Omental fat pad (tissue), 3 donors: ENCODE measurements at regions not wholly inside any gene's neighbourhood (a gene's known extent, or its start where the extent isn't known, plus 50 kb on each side); places are given as distances from the start of the nearest gene placed in this dataset.

Experiments
- ATAC-seq: fragments of 150-250 bp; one replicate; pipeline ENCODE4 v1.9.1; 2016; ENCODE audit warnings: mild to moderate bottlenecking, moderate library complexity; ENCODE audit not compliant: low FRiP score
- DNase-seq: peaks from one replicate; pipeline ENCODE4 v3.0.0-alpha.2; 2019; ENCODE audit warnings: low spot score
- TF ChIP-seq, protein P1 (sequence below), 3 donors: fragments of 450-650 bp; IDR thresholded peaks; one replicate each; pipeline ENCODE4 v1.5.1; 2016 to 2017; ENCODE audit warnings: antibody characterized with exemption in 3 of 3, mild to moderate bottlenecking in 3 of 3, moderate library complexity in 2 of 3

DNA sequence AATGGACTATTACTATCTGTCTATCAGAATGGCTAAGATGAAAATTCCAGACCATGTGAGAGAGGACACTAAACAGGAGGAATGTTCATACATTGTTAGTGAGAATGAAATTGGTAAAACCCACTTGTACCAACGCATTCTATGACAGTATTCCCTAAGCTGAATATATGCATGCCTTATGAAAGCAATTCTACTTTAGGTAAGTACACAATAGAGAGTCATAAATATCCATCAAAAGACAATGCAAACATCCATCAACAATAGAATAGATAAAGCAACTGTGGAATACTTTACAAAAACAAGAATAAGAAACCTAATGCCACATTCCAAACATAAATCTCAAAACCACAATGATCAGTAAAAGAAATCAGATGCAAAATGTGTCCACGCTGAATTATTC, 529.3 kb downstream of the ANKRD50 start:
- TF ChIP-seq, protein P1, sequence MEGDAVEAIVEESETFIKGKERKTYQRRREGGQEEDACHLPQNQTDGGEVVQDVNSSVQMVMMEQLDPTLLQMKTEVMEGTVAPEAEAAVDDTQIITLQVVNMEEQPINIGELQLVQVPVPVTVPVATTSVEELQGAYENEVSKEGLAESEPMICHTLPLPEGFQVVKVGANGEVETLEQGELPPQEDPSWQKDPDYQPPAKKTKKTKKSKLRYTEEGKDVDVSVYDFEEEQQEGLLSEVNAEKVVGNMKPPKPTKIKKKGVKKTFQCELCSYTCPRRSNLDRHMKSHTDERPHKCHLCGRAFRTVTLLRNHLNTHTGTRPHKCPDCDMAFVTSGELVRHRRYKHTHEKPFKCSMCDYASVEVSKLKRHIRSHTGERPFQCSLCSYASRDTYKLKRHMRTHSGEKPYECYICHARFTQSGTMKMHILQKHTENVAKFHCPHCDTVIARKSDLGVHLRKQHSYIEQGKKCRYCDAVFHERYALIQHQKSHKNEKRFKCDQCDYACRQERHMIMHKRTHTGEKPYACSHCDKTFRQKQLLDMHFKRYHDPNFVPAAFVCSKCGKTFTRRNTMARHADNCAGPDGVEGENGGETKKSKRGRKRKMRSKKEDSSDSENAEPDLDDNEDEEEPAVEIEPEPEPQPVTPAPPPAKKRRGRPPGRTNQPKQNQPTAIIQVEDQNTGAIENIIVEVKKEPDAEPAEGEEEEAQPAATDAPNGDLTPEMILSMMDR (IDR thresholded peaks at IDR 0.05), result no peak
- no peak for DNase-seq
- ATAC-seq, result no peak

DNA sequence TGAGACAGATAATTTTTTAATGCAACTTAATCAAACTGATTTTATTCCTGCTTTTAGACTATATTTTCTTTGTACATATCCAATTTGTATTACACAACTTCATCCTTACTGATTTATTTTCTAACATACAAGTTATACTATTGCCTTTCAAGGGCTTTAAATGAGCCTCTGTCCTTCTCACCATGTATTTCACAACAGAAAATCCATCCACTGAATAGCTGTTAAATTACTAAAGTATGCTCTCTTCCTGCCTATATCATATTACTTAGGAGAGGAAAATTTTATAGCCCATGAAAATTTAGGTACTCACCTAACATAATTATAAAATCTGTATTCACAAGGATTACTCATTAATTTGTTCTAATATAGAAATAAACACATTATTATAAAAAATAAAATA, 528.6 kb downstream of the ANKRD50 start:
- no peak for DNase-seq
- TF ChIP-seq, protein P1 (IDR thresholded peaks at IDR 0.05), result no peak
- ATAC-seq, result no peak

DNA sequence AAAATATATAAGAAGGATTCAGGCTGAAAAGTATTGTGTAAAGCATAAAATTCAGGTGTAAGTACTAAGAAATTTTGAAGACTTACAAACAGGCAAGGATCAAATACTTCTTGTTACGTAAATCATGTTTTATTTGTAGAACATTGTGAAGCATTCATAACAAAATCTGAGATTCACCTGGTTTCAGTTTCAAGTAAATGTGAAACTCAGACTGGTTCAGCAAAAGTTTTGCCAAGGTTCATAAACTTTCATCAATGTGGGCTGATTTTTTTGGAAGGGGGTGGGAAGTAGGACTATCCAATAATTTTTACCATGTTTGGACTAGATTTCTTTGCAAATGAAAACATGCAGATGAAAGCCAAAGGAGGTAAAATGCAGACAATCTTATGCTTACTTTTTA, 527.7 kb downstream of the ANKRD50 start:
- TF ChIP-seq, protein P1 (IDR thresholded peaks at IDR 0.05), result no peak
- DNase-seq (no peak), ATAC-seq (no peak)

DNA sequence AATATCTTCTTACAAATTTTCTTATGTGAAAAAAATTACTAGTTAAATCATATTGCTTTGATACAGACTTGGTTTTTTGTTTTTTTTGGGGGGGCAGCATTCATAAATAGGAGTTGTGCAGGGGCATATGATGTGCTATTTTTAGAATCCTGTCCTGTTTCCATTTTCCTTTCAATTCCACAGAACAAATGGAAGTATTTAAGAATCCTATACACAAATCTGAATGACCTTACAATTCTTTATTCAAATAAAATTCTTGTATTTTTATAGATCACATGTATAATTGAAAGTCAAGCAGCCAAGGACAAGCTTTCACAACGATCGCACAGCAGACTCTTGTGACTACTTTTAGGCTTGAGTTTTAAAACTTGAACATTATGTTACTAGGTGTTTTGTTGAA, 523.9 kb downstream of the ANKRD50 start:
- ATAC-seq (no peak), DNase-seq (no peak)
- TF ChIP-seq, protein P1 (IDR thresholded peaks at IDR 0.05), result no peak

DNA sequence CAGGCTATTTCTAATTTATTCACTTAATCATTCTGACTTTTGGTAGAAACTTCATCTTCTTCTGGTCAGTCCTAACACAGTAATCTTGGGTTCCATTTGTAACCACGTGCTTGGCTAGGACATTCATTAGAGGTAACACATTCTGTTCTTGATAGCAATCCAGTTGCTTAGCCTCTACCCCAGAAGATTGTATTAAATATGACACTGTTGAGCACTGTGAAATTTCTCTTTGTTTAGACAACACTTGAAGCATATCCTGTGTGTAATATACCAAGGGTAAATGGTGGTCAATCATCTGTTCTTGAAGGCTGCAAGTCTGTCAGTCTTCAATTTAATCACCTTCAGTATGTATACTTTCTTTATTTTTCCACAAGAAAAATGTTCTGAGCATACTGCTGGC, 523.0 kb downstream of the ANKRD50 start:
- DNase-seq (no peak), ATAC-seq (no peak)

DNA sequence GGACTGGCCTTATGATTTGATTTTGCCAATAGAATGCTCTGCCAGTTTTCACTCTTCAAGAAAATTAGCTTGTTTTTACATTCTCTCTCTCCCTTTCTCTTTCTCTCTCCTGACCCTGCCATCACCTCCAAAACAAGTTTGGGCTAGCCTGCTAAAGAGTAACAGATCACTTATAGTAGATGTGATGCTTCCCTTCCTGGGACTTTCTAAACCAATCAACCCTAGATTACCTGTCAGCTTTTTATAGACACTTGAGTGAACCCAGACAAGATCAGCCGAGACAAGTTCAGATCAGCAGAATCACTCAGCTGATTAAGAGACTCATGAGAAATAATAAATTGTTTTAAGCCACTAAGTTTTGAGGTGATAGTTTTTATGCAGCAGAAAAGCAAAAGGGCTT, 521.2 kb downstream of the ANKRD50 start:
- DNase-seq, result no peak
- no peak for ATAC-seq
- TF ChIP-seq, protein P1 (IDR thresholded peaks at IDR 0.05), result no peak

More for the DNA sequence above, 523.0 kb downstream of the ANKRD50 start:
- TF ChIP-seq, protein P1 (IDR thresholded peaks at IDR 0.05), result no peak

DNA sequence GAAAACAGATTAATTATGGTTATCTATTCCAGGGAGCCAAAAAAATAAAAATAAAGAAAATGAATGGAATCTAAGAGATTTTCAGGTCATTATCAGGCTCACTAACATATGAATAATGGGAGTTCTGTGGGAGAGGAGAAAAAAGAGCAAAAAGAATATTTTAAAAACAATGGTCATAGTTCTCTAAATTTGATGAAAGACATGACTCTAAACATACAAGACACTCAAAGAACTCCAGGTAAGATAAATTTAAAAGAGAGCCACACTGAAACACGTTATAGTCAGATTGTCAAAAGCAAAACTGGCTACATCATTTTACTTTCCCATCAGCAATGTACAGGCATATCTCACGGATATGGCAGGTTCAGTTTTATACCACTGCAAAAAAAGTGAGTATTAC, 520.0 kb downstream of the ANKRD50 start:
- no peak for ATAC-seq
- TF ChIP-seq, protein P1 (IDR thresholded peaks at IDR 0.05), result no peak
- DNase-seq, result no peak
